Neuronal stem cell (in vitro differentiated cells): ENCODE measurements at regions not wholly inside any gene's neighbourhood (a gene's known extent, or its start where the extent isn't known, plus 50 kb on each side); places are given as distances from the start of the nearest gene placed in this dataset.

Source experiments
- DNase-seq: peaks from one replicate; pipeline ENCODE4 v3.0.0-alpha.2; 2013; ENCODE audit warnings: low spot score
- H2AFZ ChIP-seq: one replicate; pipeline ENCODE4 v1.6.1; 2013; ENCODE audit warnings: mild to moderate bottlenecking, low read length, inconsistent platforms
- H2AK5ac ChIP-seq: 2 replicates; pipeline ENCODE4 v1.6.1; 2013; ENCODE audit warnings: low read depth, mild to moderate bottlenecking, inconsistent platforms, low read length, moderate library complexity, mixed read lengths
- H2BK120ac ChIP-seq: 2 replicates; pipeline ENCODE4 v1.6.1; 2013; ENCODE audit warnings: low read depth, mild to moderate bottlenecking, inconsistent platforms, low read length, moderate library complexity, mixed read lengths
- H2BK12ac ChIP-seq: one replicate; pipeline ENCODE4 v1.6.1; 2013; ENCODE audit warnings: low read length, inconsistent platforms
- H2BK15ac ChIP-seq: 2 replicates; pipeline ENCODE4 v1.6.1; 2013; ENCODE audit warnings: mild to moderate bottlenecking, low read length, inconsistent platforms, mixed read lengths
- H2BK5ac ChIP-seq: one replicate; pipeline ENCODE4 v1.6.1; 2013; ENCODE audit warnings: inconsistent platforms, mild to moderate bottlenecking, low read length, moderate library complexity
- H3K14ac ChIP-seq: one replicate; pipeline ENCODE4 v1.6.1; 2013; ENCODE audit warnings: low read length, inconsistent platforms
- H3K18ac ChIP-seq: 2 replicates; pipeline ENCODE4 v1.6.1; 2013; ENCODE audit warnings: low read length, inconsistent platforms
- H3K23ac ChIP-seq: 2 replicates; pipeline ENCODE4 v1.6.1; 2013; ENCODE audit warnings: low read depth, mild to moderate bottlenecking, mixed read lengths, low read length, inconsistent platforms; ENCODE audit not compliant: poor library complexity
- H3K27ac ChIP-seq: replicated peaks from 3 replicates; pipeline ENCODE4 v1.5.1; 2013; ENCODE audit warnings: low read length, inconsistent platforms
- H3K27me3 ChIP-seq, 3 experiments: 2 replicates each; pipeline ENCODE4 v1.6.1; 2013; ENCODE audit warnings: low read length in 3 of 3, mild to moderate bottlenecking in 2 of 3, inconsistent platforms in 1 of 3, low read depth in 1 of 3, mixed read lengths in 1 of 3, moderate library complexity in 1 of 3; ENCODE audit not compliant: control insufficient read depth in 3 of 3, insufficient read depth in 3 of 3
- H3K36me3 ChIP-seq, 2 donors: replicated peaks in 1 of 2; 2 replicates each; pipeline ENCODE4 v1.6.1; 2013; ENCODE audit warnings: low read length in 2 of 2; ENCODE audit not compliant: control insufficient read depth in 2 of 2, insufficient read depth in 2 of 2
- H3K4ac ChIP-seq: 2 replicates; pipeline ENCODE4 v1.6.1; 2013; ENCODE audit warnings: inconsistent platforms, mild to moderate bottlenecking, low read length, moderate library complexity
- H3K4me1 ChIP-seq, 2 donors: 1 replicate in 1 of 2; 2 replicates in 1 of 2; pipeline ENCODE4 v1.6.1; 2013; ENCODE audit warnings: low read length in 2 of 2, low read depth in 1 of 2; ENCODE audit not compliant: control insufficient read depth in 2 of 2, insufficient read depth in 1 of 2
- H3K4me2 ChIP-seq: one replicate; pipeline ENCODE4 v1.6.1; 2013; ENCODE audit warnings: mild to moderate bottlenecking, low read length, inconsistent platforms; ENCODE audit not compliant: insufficient read depth, poor library complexity, severe bottlenecking
- H3K4me3 ChIP-seq, 2 donors: 2 replicates each; pipeline ENCODE4 v1.5.1; 2013; ENCODE audit warnings: low read length in 2 of 2, mild to moderate bottlenecking in 2 of 2, inconsistent platforms in 1 of 2, moderate library complexity in 1 of 2
- H3K79me1 ChIP-seq: one replicate; pipeline ENCODE4 v1.6.1; 2013; ENCODE audit warnings: low read depth, mild to moderate bottlenecking, inconsistent platforms, low read length, moderate library complexity
- H3K9ac ChIP-seq: one replicate; pipeline ENCODE4 v1.6.1; 2013; ENCODE audit warnings: mild to moderate bottlenecking, low read depth, low read length, inconsistent platforms; ENCODE audit not compliant: poor library complexity
- H3K9me3 ChIP-seq, 2 donors: replicated peaks in 1 of 2; 2 replicates each; pipeline versions ENCODE3 to v1.6.1; 2013; ENCODE audit warnings: low read length in 2 of 2, mild to moderate bottlenecking in 2 of 2, inconsistent platforms in 1 of 2, low read depth in 1 of 2, mixed read lengths in 1 of 2, moderate library complexity in 1 of 2; ENCODE audit not compliant: control insufficient read depth in 2 of 2, insufficient read depth in 1 of 2
- H4K8ac ChIP-seq: one replicate; pipeline ENCODE4 v1.6.1; 2013; ENCODE audit warnings: low read depth, mild to moderate bottlenecking, inconsistent platforms, low read length, moderate library complexity
- H4K91ac ChIP-seq: one replicate; pipeline ENCODE4 v1.6.1; 2013; ENCODE audit warnings: low read length, low read depth, mild to moderate bottlenecking, inconsistent platforms; ENCODE audit not compliant: poor library complexity
- WGBS, 2 donors: extraction: QIAGEN DNeasy Blood & Tissue Kit; methylation state at CpG; one replicate each; pipeline ENCODE4 v1.1.7; 2013; ENCODE audit warnings: missing lambda C conversion rate in 2 of 2, mixed read lengths in 1 of 2; ENCODE audit not compliant: insufficient read length in 2 of 2, insufficient replicate concordance in 1 of 2; ENCODE audit errors: extremely low coverage in 2 of 2; 5-methylcytosine and 5-hydroxymethylcytosine counted together

- Histone ChIP-seq H3K36me3 (no peaks in the 10 kb centered on the region), H3K18ac (no peak overlapping the region), H2BK15ac (no peak overlapping the region), H2BK120ac (no peak overlapping the region), H2BK5ac (no peak overlapping the region), H4K91ac (no peak overlapping the region), H3K4ac (no peak overlapping the region), H3K14ac (no peak overlapping the region), H4K8ac (no peak overlapping the region), H2BK12ac (no peak overlapping the region), H3K4me2 (no peak overlapping the region), H3K4me3 (no peak overlapping the region), H2AFZ (no peak overlapping the region), H3K79me1 (no peaks in the 10 kb centered on the region), H3K27ac (no peak overlapping the region), H3K4me1 (no peaks in the 10 kb centered on the region), H3K9ac (no peak overlapping the region), H3K23ac (no peak overlapping the region), H3K9me3 (no peaks in the 10 kb centered on the region), H2AK5ac (no peak overlapping the region), H3K27me3 (no peaks in the 10 kb centered on the region)
- WGBS, 2 donors, result no CpG with 5 or more reads among the region's 2 CpGs
- no peak for DNase-seq
Observed at GRCh38 chr4:14445882-14446281, 556.4 kb upstream of the CPEB2 start.

DNA sequence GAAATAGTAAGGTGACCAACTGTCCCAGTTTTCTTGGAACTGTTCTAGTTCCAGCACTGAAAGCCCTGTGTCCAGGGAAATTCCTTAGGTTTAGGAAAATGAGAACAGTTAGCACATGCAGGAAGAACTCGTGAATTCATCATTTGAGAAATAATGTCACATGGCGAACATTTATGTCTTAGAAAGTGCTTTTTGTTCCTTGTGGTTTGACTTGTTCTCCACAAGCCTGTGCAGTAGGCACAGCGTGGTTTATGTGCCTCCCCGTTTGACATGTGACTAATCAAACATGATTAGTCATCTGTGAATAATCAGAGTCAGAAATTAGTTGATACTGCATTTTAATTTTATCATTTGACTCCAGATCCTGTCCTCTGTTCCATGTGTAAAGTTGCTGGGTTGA is 556.0 kb upstream of the CPEB2 start:
- H3K36me3 ChIP-seq, result no peaks in the 10 kb centered on the region
- no peak overlapping the region for H3K4me2 ChIP-seq
- no peak overlapping the region for H2AFZ ChIP-seq
- no peak overlapping the region for H2BK120ac ChIP-seq
- no peak overlapping the region for H3K18ac ChIP-seq
- H3K9me3 ChIP-seq, result no peaks in the 10 kb centered on the region
- H3K27ac ChIP-seq, result no peak overlapping the region
- H3K4me1 ChIP-seq, result no peaks in the 10 kb centered on the region
- no peak overlapping the region for H4K91ac ChIP-seq
- no peak overlapping the region for H2BK15ac ChIP-seq
- H3K79me1 ChIP-seq, result no peaks in the 10 kb centered on the region
- H3K4ac ChIP-seq, result no peak overlapping the region
- no peak overlapping the region for H3K23ac ChIP-seq
- H3K14ac ChIP-seq, result no peak overlapping the region
- H2BK12ac ChIP-seq, result no peak overlapping the region
- no peak for DNase-seq
- H4K8ac ChIP-seq, result no peak overlapping the region
- no peak overlapping the region for H3K9ac ChIP-seq
- no peak overlapping the region for H2AK5ac ChIP-seq
- no CpG with 5 or more reads among the region's 4 CpGs for WGBS, 2 donors
- no peaks in the 10 kb centered on the region for H3K27me3 ChIP-seq
- no peak overlapping the region for H2BK5ac ChIP-seq
- no peak overlapping the region for H3K4me3 ChIP-seq

DNA sequence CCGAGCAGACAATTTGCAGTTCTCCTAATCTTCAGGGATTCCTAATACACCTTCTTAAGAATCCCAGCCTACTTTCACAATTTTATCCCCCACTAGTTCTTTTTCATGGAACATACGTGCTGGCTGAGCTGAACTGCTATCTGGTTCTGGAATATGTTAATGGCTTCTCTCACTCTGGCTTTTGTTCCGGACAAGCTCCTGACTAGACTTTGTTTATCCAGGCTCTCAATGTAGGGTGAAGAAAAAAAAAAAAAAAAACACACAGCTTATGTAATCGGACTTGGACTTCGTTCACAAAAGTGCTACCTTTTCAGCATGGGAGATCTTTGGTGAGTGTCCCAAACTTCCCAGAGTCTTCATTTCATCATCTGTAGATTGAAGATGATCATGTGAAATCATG is 555.4 kb upstream of the CPEB2 start:
- H2AK5ac ChIP-seq, result no peak overlapping the region
- H3K79me1 ChIP-seq, result no peaks in the 10 kb centered on the region
- no peak overlapping the region for H2BK120ac ChIP-seq
- H3K4ac ChIP-seq, result no peak overlapping the region
- no peak overlapping the region for H4K91ac ChIP-seq
- H4K8ac ChIP-seq, result no peak overlapping the region
- H2BK5ac ChIP-seq, result no peak overlapping the region
- H3K9ac ChIP-seq, result no peak overlapping the region
- H3K4me1 ChIP-seq, result no peaks in the 10 kb centered on the region
- no peak overlapping the region for H3K4me2 ChIP-seq
- no CpG with 5 or more reads among the region's 5 CpGs for WGBS, 2 donors
- H3K36me3 ChIP-seq, result no peaks in the 10 kb centered on the region
- H3K27me3 ChIP-seq, result no peaks in the 10 kb centered on the region
- H3K4me3 ChIP-seq, result no peak overlapping the region
- H3K14ac ChIP-seq, result no peak overlapping the region
- no peak overlapping the region for H2BK12ac ChIP-seq
- no peak overlapping the region for H3K18ac ChIP-seq
- no peak for DNase-seq
- no peak overlapping the region for H3K27ac ChIP-seq
- no peak overlapping the region for H2AFZ ChIP-seq
- H3K23ac ChIP-seq, result no peak overlapping the region
- no peak overlapping the region for H2BK15ac ChIP-seq
- H3K9me3 ChIP-seq, result no peaks in the 10 kb centered on the region

DNA sequence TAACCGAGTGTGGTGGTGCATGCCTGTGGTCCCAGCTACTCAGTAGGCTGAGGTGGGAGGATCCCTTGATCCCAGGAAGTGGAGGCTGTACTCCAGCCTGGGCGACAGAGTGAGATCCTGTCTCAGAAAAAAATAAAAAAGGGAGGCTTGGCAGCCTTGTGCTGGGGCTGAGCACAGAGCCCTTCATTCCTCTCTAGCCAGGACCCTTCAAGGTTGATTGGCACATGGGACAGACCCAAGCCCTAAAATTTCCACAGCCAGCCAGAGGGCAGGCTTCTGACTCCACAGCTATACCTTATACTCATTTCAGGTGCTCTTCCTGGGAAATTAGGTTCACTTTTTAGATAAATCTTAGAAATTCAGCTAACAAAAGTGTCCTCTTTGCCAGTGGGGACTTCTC is 553.0 kb upstream of the CPEB2 start:
- no peak for DNase-seq
- H3K4ac ChIP-seq, result no peak overlapping the region
- H3K27me3 ChIP-seq, result no peaks in the 10 kb centered on the region
- H3K9me3 ChIP-seq, result no peaks in the 10 kb centered on the region
- no peak overlapping the region for H2BK12ac ChIP-seq
- no peak overlapping the region for H3K27ac ChIP-seq
- no peak overlapping the region for H3K23ac ChIP-seq
- H2BK120ac ChIP-seq, result no peak overlapping the region
- no peak overlapping the region for H3K4me3 ChIP-seq
- H3K18ac ChIP-seq, result no peak overlapping the region
- no peak overlapping the region for H2AK5ac ChIP-seq
- H3K79me1 ChIP-seq, result no peaks in the 10 kb centered on the region
- H2AFZ ChIP-seq, result no peak overlapping the region
- H3K36me3 ChIP-seq, result no peaks in the 10 kb centered on the region
- H4K91ac ChIP-seq, result no peak overlapping the region
- no peaks in the 10 kb centered on the region for H3K4me1 ChIP-seq
- H4K8ac ChIP-seq, result no peak overlapping the region
- no peak overlapping the region for H2BK5ac ChIP-seq
- H3K4me2 ChIP-seq, result no peak overlapping the region
- no peak overlapping the region for H3K9ac ChIP-seq
- WGBS, 2 donors, result no CpG with 5 or more reads among the region's 2 CpGs
- no peak overlapping the region for H3K14ac ChIP-seq
- no peak overlapping the region for H2BK15ac ChIP-seq
